PC-3 (cell line): ENCODE measurements at regions not wholly inside any gene's neighbourhood (a gene's known extent, or its start where the extent isn't known, plus 50 kb on each side); places are given as distances from the start of the nearest gene placed in this dataset.

ENCODE experiments used
- ATAC-seq: fragments of 200-7000 bp; cut with Tn5 transposase; 2 replicates; pipeline ENCODE4 v1.9.1; 2020; ENCODE audit warnings: mild to moderate bottlenecking, moderate library complexity
- BruUV-seq: library from RNA; stranded (reverse); fragments of 400-500 nt; replicated peaks from 2 replicates; lab custom pipeline; 2021; lab: Mats Ljungman, UMichigan
- CTCF ChIA-PET: fragments of 300-600 bp; sonication (Branson Sonifier 250); formaldehyde crosslinking; loops from one replicate; lab custom pipeline; 2022; ENCODE audit warnings: antibody characterized with exemption; lab: Charles Lee
- POLR2A ChIA-PET: fragments of 300-600 bp; sonication (Branson Sonifier 250); formaldehyde crosslinking; loops from one replicate; lab custom pipeline; 2022; ENCODE audit warnings: antibody characterized with exemption; ENCODE audit not compliant: unreplicated experiment; lab: Charles Lee
- DNase-seq: peaks from one replicate; pipeline ENCODE4 v3.0.0-alpha.2; 2015
- H2AFZ ChIP-seq: fragments of 300-600 bp; sonication (generic); 2 replicates; pipeline ENCODE4 v1.6.0; 2016; ENCODE audit warnings: antibody characterized with exemption, low read length
- H3F3A ChIP-seq: fragments of 300-600 bp; sonication (generic); one replicate; pipeline ENCODE4 v1.6.0; 2017; ENCODE audit warnings: antibody characterized with exemption, low read length, control low read depth, mild to moderate bottlenecking; ENCODE audit not compliant: unreplicated experiment
- H3K27ac ChIP-seq: fragments of 300-600 bp; sonication (generic); 2 replicates; pipeline ENCODE4 v1.5.1; 2016; ENCODE audit warnings: mild to moderate bottlenecking, low read length
- H3K27me3 ChIP-seq: fragments of 300-600 bp; sonication (generic); 2 replicates; pipeline ENCODE4 v1.6.1; 2016; ENCODE audit warnings: low read length, mixed read lengths
- H3K36me3 ChIP-seq: fragments of 300-600 bp; sonication (generic); 2 replicates; pipeline ENCODE4 v1.6.1; 2016; ENCODE audit warnings: low read depth, mixed run types, low read length, mixed read lengths
- H3K4me1 ChIP-seq: fragments of 300-600 bp; sonication (generic); 2 replicates; pipeline ENCODE4 v1.5.1; 2016; ENCODE audit warnings: low read length; ENCODE audit not compliant: insufficient read depth
- H3K4me2 ChIP-seq: fragments of 300-600 bp; sonication (generic); 2 replicates; pipeline ENCODE4 v1.6.0; 2016; ENCODE audit warnings: low read length
- H3K4me3 ChIP-seq: fragments of 300-600 bp; sonication (generic); 2 replicates; pipeline ENCODE4 v1.5.1; 2016; ENCODE audit warnings: mild to moderate bottlenecking, low read length, mixed read lengths
- H3K79me2 ChIP-seq: fragments of 300-600 bp; sonication (generic); 2 replicates; pipeline ENCODE4 v1.6.1; 2017; ENCODE audit warnings: low read length, mixed read lengths
- H3K9ac ChIP-seq: fragments of 300-600 bp; sonication (generic); 2 replicates; pipeline ENCODE4 v1.6.0; 2016; ENCODE audit warnings: mild to moderate bottlenecking, low read length
- H3K9me2 ChIP-seq: fragments of 300-600 bp; sonication (generic); replicated peaks from 2 replicates; pipeline ENCODE4 v1.6.1; 2016; ENCODE audit warnings: mixed run types, low read length, mixed read lengths
- H3K9me3 ChIP-seq: fragments of 300-600 bp; sonication (generic); 2 replicates; pipeline ENCODE4 v1.6.1; 2016; ENCODE audit warnings: low read length, mixed read lengths
- H4K20me1 ChIP-seq: fragments of 300-600 bp; sonication (generic); 2 replicates; pipeline ENCODE4 v1.6.1; 2016; ENCODE audit warnings: low read length, mixed read lengths
- EZH2 ChIP-seq: fragments of 300-600 bp; sonication (generic); IDR thresholded peaks from one replicate; pipeline ENCODE4 v1.6.1; 2017; ENCODE audit warnings: antibody characterized with exemption, mild to moderate bottlenecking, low read length; ENCODE audit not compliant: unreplicated experiment
- EZH2phosphoT487 ChIP-seq: fragments of 300-600 bp; sonication (generic); IDR thresholded peaks from 2 replicates; pipeline ENCODE4 v1.6.1; 2018; ENCODE audit warnings: mild to moderate bottlenecking, antibody characterized with exemption, low read length, borderline replicate concordance
- intact Hi-C: fragments of 100-400 bp; cut with micrococcal nuclease; formaldehyde crosslinking; loops from 2 replicates; pipeline ENCODE4 v1.9.0; 2023
- TF ChIP-seq, protein P1 (sequence below): fragments of 300-600 bp; sonication (generic); conservative IDR thresholded peaks from 2 replicates; pipeline ENCODE4 v1.5.1; 2017; ENCODE audit warnings: antibody characterized with exemption, low read depth, mild to moderate bottlenecking, low read length

DNA sequence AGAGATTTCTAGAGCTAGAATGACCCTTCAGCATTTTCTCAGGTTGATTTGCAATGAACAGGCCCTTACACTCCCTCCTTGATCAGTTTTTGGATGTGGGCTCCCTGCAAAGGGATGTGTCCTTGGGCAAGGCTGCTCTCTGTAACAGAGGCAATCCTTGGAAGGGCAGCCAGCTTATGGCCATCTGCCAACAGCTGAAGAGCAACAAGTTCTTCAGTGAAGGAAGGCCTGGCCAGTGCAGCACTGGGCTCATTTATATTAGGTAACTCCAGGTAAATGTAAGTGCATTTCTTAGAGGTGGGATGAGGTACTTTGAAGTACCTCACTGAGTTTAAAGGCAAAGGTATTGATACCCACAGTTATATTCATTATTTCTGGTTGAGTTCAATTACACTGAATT, 114.3 kb upstream of the KCNJ16 start:
- Histone ChIP-seq H3K9me3 (no peaks in the 10 kb centered on the region), H3K4me1 (peaks cover 10% of the 10 kb centered on the region), H3K27ac (no peak overlapping the region), H3K9me2 (no peaks in the 10 kb centered on the region), H3K9ac (no peak overlapping the region), H3K27me3 (no peaks in the 10 kb centered on the region), H4K20me1 (no peaks in the 10 kb centered on the region), H2AFZ (no peak overlapping the region), H3K4me2 (no peak overlapping the region), H3K4me3 (no peak overlapping the region), H3K36me3 (no peaks in the 10 kb centered on the region), H3K79me2 (no peaks in the 10 kb centered on the region), H3F3A (no peaks in the 10 kb centered on the region)
- ChIA-PET POLR2A (no interaction called here), CTCF (interaction anchor here (1.1 kb wide), 1 partner anchor 354 kb away, joined by 5 read pairs; no protein-coding TSS in a partner anchor)
- ATAC-seq (no peak), DNase-seq (no peak)
- BruUV-seq: no TSS peak
- TF ChIP-seq EZH2: no peak
- no peak for TF ChIP-seq EZH2phosphoT487
- TF ChIP-seq, protein P1, sequence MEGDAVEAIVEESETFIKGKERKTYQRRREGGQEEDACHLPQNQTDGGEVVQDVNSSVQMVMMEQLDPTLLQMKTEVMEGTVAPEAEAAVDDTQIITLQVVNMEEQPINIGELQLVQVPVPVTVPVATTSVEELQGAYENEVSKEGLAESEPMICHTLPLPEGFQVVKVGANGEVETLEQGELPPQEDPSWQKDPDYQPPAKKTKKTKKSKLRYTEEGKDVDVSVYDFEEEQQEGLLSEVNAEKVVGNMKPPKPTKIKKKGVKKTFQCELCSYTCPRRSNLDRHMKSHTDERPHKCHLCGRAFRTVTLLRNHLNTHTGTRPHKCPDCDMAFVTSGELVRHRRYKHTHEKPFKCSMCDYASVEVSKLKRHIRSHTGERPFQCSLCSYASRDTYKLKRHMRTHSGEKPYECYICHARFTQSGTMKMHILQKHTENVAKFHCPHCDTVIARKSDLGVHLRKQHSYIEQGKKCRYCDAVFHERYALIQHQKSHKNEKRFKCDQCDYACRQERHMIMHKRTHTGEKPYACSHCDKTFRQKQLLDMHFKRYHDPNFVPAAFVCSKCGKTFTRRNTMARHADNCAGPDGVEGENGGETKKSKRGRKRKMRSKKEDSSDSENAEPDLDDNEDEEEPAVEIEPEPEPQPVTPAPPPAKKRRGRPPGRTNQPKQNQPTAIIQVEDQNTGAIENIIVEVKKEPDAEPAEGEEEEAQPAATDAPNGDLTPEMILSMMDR: no peak
- intact Hi-C loops: loop anchor here (5.0 to 10.0 kb wide), 2 partner anchors 177 to 356 kb away; no protein-coding TSS in a partner anchor

DNA sequence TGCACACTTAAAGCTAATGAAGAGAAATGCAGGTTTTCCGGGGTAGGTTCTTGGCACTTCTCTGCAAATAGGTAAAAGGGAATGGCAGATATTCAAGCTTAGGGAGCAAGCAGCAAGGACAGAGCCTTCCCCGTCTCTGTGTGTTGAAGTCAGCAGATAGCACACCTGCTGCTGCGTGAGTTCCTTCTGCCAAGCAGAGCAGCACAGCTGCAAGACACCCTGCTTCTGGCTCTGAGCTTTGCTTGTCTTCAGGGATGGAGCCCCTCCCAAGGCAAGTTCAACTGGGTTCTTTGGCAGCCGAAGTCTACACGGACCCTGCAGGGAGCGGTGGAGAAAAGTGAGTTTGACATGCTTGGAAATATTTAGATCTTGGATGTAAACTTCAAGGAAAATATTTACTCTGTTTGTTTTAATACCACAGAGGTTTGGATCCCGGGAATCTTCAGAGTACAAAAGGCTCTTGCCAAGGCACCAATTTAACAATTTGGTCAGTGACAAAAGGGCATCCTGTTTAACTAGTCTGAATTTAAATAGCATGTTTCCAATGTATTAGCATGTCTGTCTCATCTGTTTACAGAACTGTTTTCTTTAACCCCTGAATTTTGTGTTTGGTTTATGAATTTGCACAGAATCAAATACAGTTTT, 113.4 kb upstream of the KCNJ16 start:
- peak; percentile 34 for DNase-seq
- ATAC-seq: peak; percentile 92
- Histone ChIP-seq H3K9me2 (no peaks in the 10 kb centered on the region), H3F3A (no peaks in the 10 kb centered on the region), H3K4me3 (peak overlapping the region; percentile 7; the same call in 1 of the 2 replicates), H3K4me2 (peak overlapping the region; percentile 58), H3K27ac (no peak overlapping the region), H3K79me2 (no peaks in the 10 kb centered on the region), H3K9me3 (no peaks in the 10 kb centered on the region), H2AFZ (peak overlapping the region; percentile 10; the same call in 1 of the 2 replicates), H3K4me1 (peaks cover 10% of the 10 kb centered on the region), H3K27me3 (no peaks in the 10 kb centered on the region), H3K36me3 (no peaks in the 10 kb centered on the region), H4K20me1 (no peaks in the 10 kb centered on the region), H3K9ac (no peak overlapping the region)
- intact Hi-C loops: loop anchor here (5.0 to 10.0 kb wide), 2 partner anchors 176 to 357 kb away; no protein-coding TSS in a partner anchor
- ChIA-PET CTCF (interaction anchor here (1.1 kb wide), 1 partner anchor 354 kb away, joined by 5 read pairs; no protein-coding TSS in a partner anchor), POLR2A (no interaction called here)
- BruUV-seq: no TSS peak
- TF ChIP-seq, protein P1: no peak
- TF ChIP-seq EZH2 (no peak), EZH2phosphoT487 (no peak)

DNA sequence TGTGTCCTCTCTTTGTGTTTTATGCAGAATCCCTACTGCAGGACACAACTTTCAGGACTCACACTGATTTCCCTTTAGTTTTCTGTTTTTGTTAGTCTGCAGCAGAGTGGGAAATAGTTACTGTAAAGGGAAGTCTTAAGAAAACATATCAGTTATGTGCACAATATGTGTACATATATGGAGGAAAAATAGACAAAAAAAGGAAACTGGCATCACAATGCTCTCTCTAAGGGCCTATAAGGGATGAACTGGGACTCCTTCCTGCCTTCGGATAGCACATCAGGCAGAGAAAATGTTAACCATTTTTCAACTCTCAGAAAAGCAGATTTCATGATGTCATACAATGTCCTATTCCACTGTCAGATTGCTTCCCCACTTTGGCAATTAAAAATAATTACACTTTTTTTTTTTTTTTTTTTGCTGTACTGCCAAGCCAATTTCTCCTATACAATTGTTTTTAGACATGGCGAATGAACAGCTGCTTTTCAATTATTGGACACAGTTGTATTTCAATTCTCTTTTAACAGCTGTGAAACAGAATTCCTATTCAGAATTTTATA, 112.5 kb upstream of the KCNJ16 start:
- H3K4me2 ChIP-seq: no peak overlapping the region
- no TSS peak for BruUV-seq
- DNase-seq: no peak
- H3K9me2 ChIP-seq: no peaks in the 10 kb centered on the region
- no peaks in the 10 kb centered on the region for H3K9me3 ChIP-seq
- no peak overlapping the region for H3K4me3 ChIP-seq
- POLR2A ChIA-PET: no interaction called here
- H3F3A ChIP-seq: no peaks in the 10 kb centered on the region
- no peak overlapping the region for H3K9ac ChIP-seq
- H3K27me3 ChIP-seq: no peaks in the 10 kb centered on the region
- CTCF ChIA-PET: no interaction called here
- intact Hi-C loops: loop anchor here (5.0 to 10.0 kb wide), 2 partner anchors 175 to 358 kb away; no protein-coding TSS in a partner anchor
- no peak for TF ChIP-seq EZH2
- TF ChIP-seq, protein P1: no peak
- TF ChIP-seq EZH2phosphoT487: no peak
- peaks cover 10% of the 10 kb centered on the region for H3K4me1 ChIP-seq
- no peak overlapping the region for H3K27ac ChIP-seq
- H3K79me2 ChIP-seq: no peaks in the 10 kb centered on the region
- H2AFZ ChIP-seq: no peak overlapping the region
- no peaks in the 10 kb centered on the region for H4K20me1 ChIP-seq
- no peak for ATAC-seq
- no peaks in the 10 kb centered on the region for H3K36me3 ChIP-seq
